Liver (tissue), 3 donors: ENCODE measurements at regions not wholly inside any gene's neighbourhood (a gene's known extent, or its start where the extent isn't known, plus 50 kb on each side); places are given as distances from the start of the nearest gene placed in this dataset.

ENCODE experiments used
- EGR1 ChIP-seq, 2 donors: IDR thresholded peaks; 2 replicates each; pipeline ENCODE4 v1.6.1; 2016 to 2018; ENCODE audit warnings: antibody characterized with exemption in 2 of 2, low read depth in 2 of 2
- HNF4A ChIP-seq, 2 donors: conservative IDR thresholded peaks; 2 replicates each; pipeline ENCODE4 v1.6.1; 2016; ENCODE audit warnings: antibody characterized with exemption in 2 of 2, mild to moderate bottlenecking in 2 of 2
- MAX ChIP-seq: IDR thresholded peaks from 2 replicates; pipeline ENCODE4 v1.6.1; 2016; ENCODE audit warnings: antibody characterized with exemption
- TAF1 ChIP-seq: conservative IDR thresholded peaks from 2 replicates; pipeline ENCODE4 v1.6.1; 2016; ENCODE audit warnings: antibody characterized with exemption, mild to moderate bottlenecking
- YY1 ChIP-seq: IDR thresholded peaks from 2 replicates; pipeline ENCODE4 v1.6.1; 2016; ENCODE audit warnings: antibody characterized with exemption, mild to moderate bottlenecking
- TF ChIP-seq, protein P1 (sequence below): fragments of 150-350 bp; IDR thresholded peaks from 2 replicates; pipeline ENCODE4 v1.5.1; 2017; ENCODE audit warnings: improper control_type of control experiment, low read depth, low read length; ENCODE audit not compliant: missing input control
- TF ChIP-seq, protein P2 (sequence below): IDR thresholded peaks from 2 replicates; pipeline ENCODE4 v1.6.1; 2016; ENCODE audit warnings: antibody characterized with exemption
- donor health status: healthy.
- donor health status: healthy.

GRCh38 chr5:2142456-2142954 is 259.8 kb upstream of the IRX4 start:
- no peak for TF ChIP-seq TAF1
- TF ChIP-seq, protein P1, sequence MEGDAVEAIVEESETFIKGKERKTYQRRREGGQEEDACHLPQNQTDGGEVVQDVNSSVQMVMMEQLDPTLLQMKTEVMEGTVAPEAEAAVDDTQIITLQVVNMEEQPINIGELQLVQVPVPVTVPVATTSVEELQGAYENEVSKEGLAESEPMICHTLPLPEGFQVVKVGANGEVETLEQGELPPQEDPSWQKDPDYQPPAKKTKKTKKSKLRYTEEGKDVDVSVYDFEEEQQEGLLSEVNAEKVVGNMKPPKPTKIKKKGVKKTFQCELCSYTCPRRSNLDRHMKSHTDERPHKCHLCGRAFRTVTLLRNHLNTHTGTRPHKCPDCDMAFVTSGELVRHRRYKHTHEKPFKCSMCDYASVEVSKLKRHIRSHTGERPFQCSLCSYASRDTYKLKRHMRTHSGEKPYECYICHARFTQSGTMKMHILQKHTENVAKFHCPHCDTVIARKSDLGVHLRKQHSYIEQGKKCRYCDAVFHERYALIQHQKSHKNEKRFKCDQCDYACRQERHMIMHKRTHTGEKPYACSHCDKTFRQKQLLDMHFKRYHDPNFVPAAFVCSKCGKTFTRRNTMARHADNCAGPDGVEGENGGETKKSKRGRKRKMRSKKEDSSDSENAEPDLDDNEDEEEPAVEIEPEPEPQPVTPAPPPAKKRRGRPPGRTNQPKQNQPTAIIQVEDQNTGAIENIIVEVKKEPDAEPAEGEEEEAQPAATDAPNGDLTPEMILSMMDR: no peak
- TF ChIP-seq, protein P2, sequence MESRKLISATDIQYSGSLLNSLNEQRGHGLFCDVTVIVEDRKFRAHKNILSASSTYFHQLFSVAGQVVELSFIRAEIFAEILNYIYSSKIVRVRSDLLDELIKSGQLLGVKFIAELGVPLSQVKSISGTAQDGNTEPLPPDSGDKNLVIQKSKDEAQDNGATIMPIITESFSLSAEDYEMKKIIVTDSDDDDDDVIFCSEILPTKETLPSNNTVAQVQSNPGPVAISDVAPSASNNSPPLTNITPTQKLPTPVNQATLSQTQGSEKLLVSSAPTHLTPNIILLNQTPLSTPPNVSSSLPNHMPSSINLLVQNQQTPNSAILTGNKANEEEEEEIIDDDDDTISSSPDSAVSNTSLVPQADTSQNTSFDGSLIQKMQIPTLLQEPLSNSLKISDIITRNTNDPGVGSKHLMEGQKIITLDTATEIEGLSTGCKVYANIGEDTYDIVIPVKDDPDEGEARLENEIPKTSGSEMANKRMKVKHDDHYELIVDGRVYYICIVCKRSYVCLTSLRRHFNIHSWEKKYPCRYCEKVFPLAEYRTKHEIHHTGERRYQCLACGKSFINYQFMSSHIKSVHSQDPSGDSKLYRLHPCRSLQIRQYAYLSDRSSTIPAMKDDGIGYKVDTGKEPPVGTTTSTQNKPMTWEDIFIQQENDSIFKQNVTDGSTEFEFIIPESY: no peak
- no peak for TF ChIP-seq YY1
- no peak for TF ChIP-seq HNF4A (conservative IDR thresholded peaks at IDR 0.05)
- TF ChIP-seq EGR1 (IDR thresholded peaks at IDR 0.05; ENCODE audit: low read depth in 2 of 2): no peak
- no peak for TF ChIP-seq MAX
